Kidney (tissue), 13 donors: ENCODE measurements at regions not wholly inside any gene's neighbourhood (a gene's known extent, or its start where the extent isn't known, plus 50 kb on each side); places are given as distances from the start of the nearest gene placed in this dataset.

Source experiments
- DNase-seq, 5 donors: peaks; one replicate each; pipeline ENCODE4 v3.0.0-alpha.2; 2013 to 2020
- FAIRE-seq: peaks from 2 replicates; lab custom pipeline; 2012; peaks lifted over from hg19 to GRCh38; lab: Jason Lieb, UNC
- H3K27ac ChIP-seq, 2 donors: one replicate each; pipeline ENCODE4 v1.7.0; 2013; ENCODE audit warnings: low read depth in 2 of 2, low read length in 2 of 2, inconsistent platforms in 1 of 2
- H3K27me3 ChIP-seq: one replicate; pipeline ENCODE4 v1.7.1; 2013; ENCODE audit warnings: low read length, inconsistent platforms; ENCODE audit not compliant: control insufficient read depth, insufficient read depth
- H3K36me3 ChIP-seq, 3 donors: one replicate each; pipeline versions ENCODE4 v1.7.0 to v1.7.1; 2013; ENCODE audit warnings: low read length in 3 of 3, control low read depth in 1 of 3, inconsistent platforms in 1 of 3; ENCODE audit not compliant: insufficient read depth in 3 of 3, control insufficient read depth in 2 of 3
- H3K4me1 ChIP-seq, 3 donors: one replicate each; pipeline versions ENCODE4 v1.7.0 to v1.7.1; 2013; ENCODE audit warnings: low read length in 3 of 3, inconsistent platforms in 1 of 3, low read depth in 1 of 3; ENCODE audit not compliant: control insufficient read depth in 2 of 3, insufficient read depth in 2 of 3
- H3K4me3 ChIP-seq, 3 donors: one replicate each; pipeline versions ENCODE4 v1.7.0 to v1.8.1; 2013; ENCODE audit warnings: low read length in 3 of 3, control low read depth in 1 of 3, inconsistent platforms in 1 of 3
- H3K9ac ChIP-seq, 3 donors: one replicate each; pipeline versions ENCODE4 v1.7.0 to v1.7.1; 2013; ENCODE audit warnings: low read length in 3 of 3, control low read depth in 1 of 3, inconsistent platforms in 1 of 3
- H3K9me3 ChIP-seq, 3 donors: one replicate each; pipeline versions ENCODE4 v1.7.0 to v1.7.1; 2013; ENCODE audit warnings: low read length in 3 of 3, control low read depth in 1 of 3, inconsistent platforms in 1 of 3; ENCODE audit not compliant: control insufficient read depth in 2 of 3, insufficient read depth in 1 of 3
- intact Hi-C: fragments of 100-400 bp; cut with DNase I; formaldehyde crosslinking; loops from one replicate; pipeline ENCODE4 v1.11.1; 2022
- TF ChIP-seq, protein P1 (sequence below): IDR thresholded peaks from 3 replicates; pipeline ENCODE4 v1.5.1; 2012; ENCODE audit warnings: mild to moderate bottlenecking, moderate library complexity, borderline replicate concordance; ENCODE audit not compliant: insufficient read depth; ENCODE audit errors: extremely low read depth
- donor health status: control.
- donor health status: control.
- donor health status: control.
- donor health status: control.
- donor health status: control.
- donor health status: DM: yes; HTN: yes; CAD: no.
- donor health status: Normal renal cell carcinoma (clear cell type).

- FAIRE-seq = no peak
- Histone ChIP-seq H3K9me3 (peaks cover 0 to 14% (median 7%) of the 10 kb centered on the region in 3 donors), H3K4me3 (no peak overlapping the region)
These were observed 143.5 kb upstream of the TOX3 start for GRCh38 chr16:52690468-52690867.

GRCh38 chr16:52680993-52681392, 134.1 kb upstream of the TOX3 start:
- TF ChIP-seq, protein P1, sequence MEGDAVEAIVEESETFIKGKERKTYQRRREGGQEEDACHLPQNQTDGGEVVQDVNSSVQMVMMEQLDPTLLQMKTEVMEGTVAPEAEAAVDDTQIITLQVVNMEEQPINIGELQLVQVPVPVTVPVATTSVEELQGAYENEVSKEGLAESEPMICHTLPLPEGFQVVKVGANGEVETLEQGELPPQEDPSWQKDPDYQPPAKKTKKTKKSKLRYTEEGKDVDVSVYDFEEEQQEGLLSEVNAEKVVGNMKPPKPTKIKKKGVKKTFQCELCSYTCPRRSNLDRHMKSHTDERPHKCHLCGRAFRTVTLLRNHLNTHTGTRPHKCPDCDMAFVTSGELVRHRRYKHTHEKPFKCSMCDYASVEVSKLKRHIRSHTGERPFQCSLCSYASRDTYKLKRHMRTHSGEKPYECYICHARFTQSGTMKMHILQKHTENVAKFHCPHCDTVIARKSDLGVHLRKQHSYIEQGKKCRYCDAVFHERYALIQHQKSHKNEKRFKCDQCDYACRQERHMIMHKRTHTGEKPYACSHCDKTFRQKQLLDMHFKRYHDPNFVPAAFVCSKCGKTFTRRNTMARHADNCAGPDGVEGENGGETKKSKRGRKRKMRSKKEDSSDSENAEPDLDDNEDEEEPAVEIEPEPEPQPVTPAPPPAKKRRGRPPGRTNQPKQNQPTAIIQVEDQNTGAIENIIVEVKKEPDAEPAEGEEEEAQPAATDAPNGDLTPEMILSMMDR = no peak
- no peak overlapping the region for H3K27ac ChIP-seq
- no peak overlapping the region for H3K9ac ChIP-seq
- no peaks in the 10 kb centered on the region for H3K9me3 ChIP-seq
- intact Hi-C loops = no loop called here
- DNase-seq (no peak), FAIRE-seq (no peak)
- H3K27me3 ChIP-seq = no peaks in the 10 kb centered on the region
- no peaks in the 10 kb centered on the region for H3K4me1 ChIP-seq
- no peak overlapping the region for H3K4me3 ChIP-seq
- H3K36me3 ChIP-seq = no peaks in the 10 kb centered on the region

More at GRCh38 chr16:52690468-52690867, 143.5 kb upstream of the TOX3 start:
- intact Hi-C loops = no loop called here
- Histone ChIP-seq H3K27ac (no peak overlapping the region), H3K36me3 (no peaks in the 10 kb centered on the region), H3K27me3 (no peaks in the 10 kb centered on the region), H3K9ac (no peak overlapping the region), H3K4me1 (no peaks in the 10 kb centered on the region)
- TF ChIP-seq, protein P1 = no peak
- no peak for DNase-seq

GRCh38 chr16:52677501-52677900, 130.6 kb upstream of the TOX3 start:
- TF ChIP-seq, protein P1 = no peak
- intact Hi-C loops = no loop called here
- no peak overlapping the region for H3K4me3 ChIP-seq
- no peak overlapping the region for H3K9ac ChIP-seq
- no peaks in the 10 kb centered on the region for H3K4me1 ChIP-seq
- H3K27ac ChIP-seq = no peak overlapping the region
- no peaks in the 10 kb centered on the region for H3K36me3 ChIP-seq
- H3K9me3 ChIP-seq = no peaks in the 10 kb centered on the region
- no peaks in the 10 kb centered on the region for H3K27me3 ChIP-seq
- DNase-seq (no peak), FAIRE-seq (no peak)

DNA sequence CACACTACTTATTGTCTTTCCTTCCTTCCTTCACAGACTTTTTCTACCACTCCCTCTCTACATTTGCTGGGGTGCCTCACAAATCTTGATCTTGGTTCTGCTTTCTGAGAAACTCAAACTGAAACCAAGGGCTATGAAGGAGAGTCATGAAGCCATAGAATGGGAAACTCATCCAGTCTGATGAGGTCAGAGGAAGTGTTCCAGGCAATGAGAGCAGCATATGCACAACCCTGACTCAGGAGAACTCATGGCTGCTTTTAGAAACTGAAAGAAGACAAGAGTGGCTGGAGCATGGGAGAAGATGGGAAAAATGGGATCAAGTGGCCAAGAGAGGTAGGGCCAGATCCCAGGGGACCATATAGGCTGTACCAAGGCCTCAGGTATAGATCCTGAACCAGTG, 130.0 kb upstream of the TOX3 start:
- FAIRE-seq = no peak
- Histone ChIP-seq H3K36me3 (no peaks in the 10 kb centered on the region), H3K4me3 (no peak overlapping the region), H3K27ac (no peak overlapping the region), H3K4me1 (no peaks in the 10 kb centered on the region), H3K27me3 (no peaks in the 10 kb centered on the region), H3K9me3 (no peaks in the 10 kb centered on the region), H3K9ac (no peak overlapping the region)
- intact Hi-C loops = no loop called here
- TF ChIP-seq, protein P1 = no peak
- no peak for DNase-seq
